Left lung (tissue), 4 donors: ENCODE measurements at regions not wholly inside any gene's neighbourhood (a gene's known extent, or its start where the extent isn't known, plus 50 kb on each side); places are given as distances from the start of the nearest gene placed in this dataset.

ENCODE experiments used
- ATAC-seq: fragments of 200-7000 bp; cut with Tn5 transposase; one replicate; pipeline ENCODE4 v1.9.1; 2020; ENCODE audit warnings: moderate library complexity
- DNase-seq, 4 donors: peaks; one replicate each; pipeline ENCODE4 v3.0.0-alpha.2; 2013 to 2020
- H3K27ac ChIP-seq, 2 donors: fragments of 200-600 bp; sonication (generic) in 1 of 2; one replicate each; pipeline versions ENCODE4 v1.5.0 to v1.8.0; 2020 to 2021
- H3K27me3 ChIP-seq, 2 donors: fragments of 200-600 bp; sonication (generic) in 1 of 2; one replicate each; pipeline versions ENCODE4 v1.5.0 to v1.8.0; 2020 to 2021
- H3K36me3 ChIP-seq, 2 donors: fragments of 200-600 bp; sonication (generic) in 1 of 2; one replicate each; pipeline versions ENCODE4 v1.5.0 to v1.8.0; 2020 to 2021
- H3K4me1 ChIP-seq, 2 donors: fragments of 200-600 bp; one replicate each; pipeline ENCODE4 v1.8.0; 2021
- H3K4me3 ChIP-seq, 2 donors: fragments of 200-600 bp; sonication (generic) in 1 of 2; one replicate each; pipeline versions ENCODE4 v1.5.0 to v1.8.0; 2020 to 2021; ENCODE audit warnings: mild to moderate bottlenecking in 1 of 2
- H3K9me3 ChIP-seq, 2 donors: fragments of 200-600 bp; sonication (generic) in 1 of 2; one replicate each; pipeline versions ENCODE4 v1.5.0 to v1.8.0; 2020 to 2021
- CTCF ChIP-seq, 2 donors: fragments of 200-600 bp; sonication (generic) in 1 of 2; IDR thresholded peaks; one replicate each; pipeline versions ENCODE4 v1.5.0 to v1.8.0; 2021; ENCODE audit warnings: antibody characterized with exemption in 2 of 2
- intact Hi-C, 2 donors: fragments of 100-400 bp; cut with DNase I; formaldehyde crosslinking; loops; one replicate each; pipeline versions ENCODE4 v1.11.2 to v1.14.2; 2022
- donor health status: DM: no; HTN: yes; CAD: no.
- donor health status: DM: no; HTN: no; CAD: no.

- intact Hi-C loops: loop anchor here in 1 of 2 donors (10.0 kb wide), 1 partner anchor 88 kb away; the partner anchor contains the start of gene RASGRP1
- ATAC-seq: peak; percentile 14
- Histone ChIP-seq H3K4me3 (no peak overlapping the region), H3K4me1 (peaks cover 0 to 4% of the 10 kb centered on the region in 2 donors), H3K36me3 (no peaks in the 10 kb centered on the region), H3K27me3 (no peaks in the 10 kb centered on the region), H3K27ac (no peak overlapping the region), H3K9me3 (no peaks in the 10 kb centered on the region)
- no peak for TF ChIP-seq CTCF (IDR thresholded peaks at IDR 0.05)
- DNase-seq: no peak
Measured at GRCh38 chr15:38652998-38653397, 88.4 kb upstream of the RASGRP1 start.

GRCh38 chr15:38658431-38658830 lies 93.8 kb upstream of the RASGRP1 start:
- Histone ChIP-seq H3K27ac (no peak overlapping the region), H3K36me3 (no peaks in the 10 kb centered on the region), H3K9me3 (no peaks in the 10 kb centered on the region), H3K4me1 (no peaks in the 10 kb centered on the region), H3K27me3 (no peaks in the 10 kb centered on the region), H3K4me3 (no peak overlapping the region)
- no peak for ATAC-seq
- no peak for DNase-seq
- intact Hi-C loops: loop anchor here in 1 of 2 donors (10.0 kb wide), 1 partner anchor 94 kb away; the partner anchor contains the start of gene RASGRP1
- no peak for TF ChIP-seq CTCF (IDR thresholded peaks at IDR 0.05)

- no peaks in the 10 kb centered on the region for H3K27me3 ChIP-seq
- ATAC-seq: no peak
- DNase-seq: no peak
- no peak for TF ChIP-seq CTCF (IDR thresholded peaks at IDR 0.05)
- H3K4me3 ChIP-seq: no peak overlapping the region
- H3K36me3 ChIP-seq: no peaks in the 10 kb centered on the region
- no peak overlapping the region for H3K27ac ChIP-seq
- H3K4me1 ChIP-seq: no peaks in the 10 kb centered on the region
- intact Hi-C loops: no loop called here
- H3K9me3 ChIP-seq: no peaks in the 10 kb centered on the region
Measured at GRCh38 chr15:38660738-38661137, 96.1 kb upstream of the RASGRP1 start.

GRCh38 chr15:38662033-38662802 lies 97.6 kb upstream of the RASGRP1 start:
- H3K27me3 ChIP-seq: no peaks in the 10 kb centered on the region

More at GRCh38 chr15:38662033-38662802, 97.6 kb upstream of the RASGRP1 start:
- H3K27ac ChIP-seq: no peak overlapping the region
- no peak for DNase-seq
- H3K4me1 ChIP-seq: no peaks in the 10 kb centered on the region
- H3K4me3 ChIP-seq: no peak overlapping the region
- no peaks in the 10 kb centered on the region for H3K9me3 ChIP-seq
- no peak for ATAC-seq
- intact Hi-C loops: no loop called here
- TF ChIP-seq CTCF (IDR thresholded peaks at IDR 0.05): no peak
- no peaks in the 10 kb centered on the region for H3K36me3 ChIP-seq
